HEK293T (cell line): ENCODE measurements at regions not wholly inside any gene's neighbourhood (a gene's known extent, or its start where the extent isn't known, plus 50 kb on each side); places are given as distances from the start of the nearest gene placed in this dataset.
"Not testable (repeated sequence)": the region's sequence is repeated elsewhere in the genome, so short reads cannot be mapped to it uniquely, and the experiment has no call there.

Experiments
- CTCF ChIA-PET: fragments of 350-600 bp; formaldehyde crosslinking; extraction: SDS; loops from one replicate; lab custom pipeline; 2021; ENCODE audit warnings: antibody characterized with exemption, inconsistent platforms; lab: Yijun Ruan, JAX
- POLR2A ChIA-PET: fragments of 350-600 bp; formaldehyde crosslinking; extraction: SDS; loops from one replicate; lab custom pipeline; 2020; ENCODE audit warnings: antibody characterized with exemption, inconsistent platforms; lab: Yijun Ruan, JAX
- DNase-seq: peaks from one replicate; pipeline ENCODE4 v3.0.0; 2012; ENCODE audit warnings: mixed read lengths; ENCODE audit errors: extremely low spot score
- ARNT ChIP-seq: fragments of 450-650 bp; IDR thresholded peaks from 2 replicates; pipeline ENCODE4 v1.6.1; 2017; ENCODE audit warnings: mild to moderate bottlenecking
- BHLHE40 ChIP-seq: fragments of 450-650 bp; IDR thresholded peaks from 2 replicates; pipeline ENCODE4 v1.6.1; 2016; ENCODE audit warnings: mild to moderate bottlenecking, moderate library complexity, borderline replicate concordance
- CTBP1 ChIP-seq: fragments of 450-650 bp; IDR thresholded peaks from 2 replicates; pipeline ENCODE4 v1.6.1; 2016; ENCODE audit warnings: borderline replicate concordance
- ELF4 ChIP-seq: fragments of 450-650 bp; IDR thresholded peaks from 2 replicates; pipeline ENCODE4 v1.6.1; 2017; ENCODE audit warnings: antibody characterized with exemption
- FOXA1 ChIP-seq: fragments of 450-650 bp; IDR thresholded peaks from 2 replicates; pipeline ENCODE4 v1.6.1; 2016; ENCODE audit warnings: mild to moderate bottlenecking
- FOXK2 ChIP-seq: fragments of 450-650 bp; IDR thresholded peaks from 2 replicates; pipeline ENCODE4 v1.6.1; 2016; ENCODE audit warnings: mild to moderate bottlenecking
- FOXM1 ChIP-seq: fragments of 450-650 bp; IDR thresholded peaks from 2 replicates; pipeline ENCODE4 v1.6.1; 2017; ENCODE audit warnings: mild to moderate bottlenecking, borderline replicate concordance
- HDGF ChIP-seq: fragments of 450-650 bp; IDR thresholded peaks from 2 replicates; pipeline ENCODE4 v1.6.1; 2017; ENCODE audit warnings: antibody characterized with exemption, borderline replicate concordance
- L3MBTL2 ChIP-seq: fragments of 450-650 bp; conservative IDR thresholded peaks from 2 replicates; pipeline ENCODE4 v1.6.1; 2016; ENCODE audit warnings: mild to moderate bottlenecking
- LEF1 ChIP-seq: fragments of 450-650 bp; IDR thresholded peaks from 2 replicates; pipeline ENCODE4 v1.6.1; 2017; ENCODE audit warnings: mild to moderate bottlenecking, borderline replicate concordance
- NFRKB ChIP-seq: fragments of 450-650 bp; IDR thresholded peaks from 2 replicates; pipeline ENCODE4 v1.6.1; 2016; ENCODE audit warnings: mild to moderate bottlenecking, moderate library complexity
- PKNOX1 ChIP-seq: fragments of 450-650 bp; IDR thresholded peaks from 2 replicates; pipeline ENCODE4 v1.6.1; 2016
- SP1 ChIP-seq: fragments of 450-650 bp; IDR thresholded peaks from 2 replicates; pipeline ENCODE4 v1.6.1; 2017
- SUZ12 ChIP-seq: fragments of 450-650 bp; IDR thresholded peaks from 2 replicates; pipeline ENCODE4 v1.6.1; 2016; ENCODE audit warnings: mild to moderate bottlenecking
- TARDBP ChIP-seq: fragments of 450-650 bp; IDR thresholded peaks from 2 replicates; pipeline ENCODE4 v1.6.1; 2016
- ZNF384 ChIP-seq: fragments of 450-650 bp; IDR thresholded peaks from 2 replicates; pipeline ENCODE4 v1.6.1; 2016

- CTCF ChIA-PET, result interaction anchor here (0.6 kb wide), 1 partner anchor 663 kb away, joined by 3 read pairs; no protein-coding TSS in a partner anchor
- no peak for TF ChIP-seq ARNT
- no peak for TF ChIP-seq ZNF384
- TF ChIP-seq SP1, result no peak
- TF ChIP-seq BHLHE40, result no peak
- no peak for DNase-seq
- POLR2A ChIA-PET, result no interaction called here
Observed at GRCh38 chr6:112906726-112907125, 559.6 kb downstream of the RFPL4B start.

DNA sequence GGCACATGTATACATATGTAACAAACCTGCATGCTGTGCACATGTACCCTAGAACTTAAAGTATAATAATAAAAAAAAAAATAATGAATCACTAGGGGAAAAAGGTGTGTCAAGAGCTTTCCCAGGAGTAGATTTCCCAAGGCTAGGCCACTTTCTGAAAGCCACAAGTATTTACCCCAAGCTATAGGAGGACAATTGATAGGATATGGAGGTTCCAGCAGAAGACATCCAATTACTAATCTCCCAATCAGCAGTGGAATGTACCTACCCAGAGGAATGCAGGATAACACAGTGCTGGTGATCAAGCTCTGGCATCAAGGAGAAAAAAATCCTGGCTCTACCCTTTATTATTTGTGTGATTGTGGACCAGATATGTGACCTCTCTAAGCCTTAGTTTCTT lies 562.7 kb downstream of the RFPL4B start:
- no peak for DNase-seq
- ChIA-PET POLR2A (no interaction called here), CTCF (no interaction called here)
- no peak for TF ChIP-seq ZNF384
- TF ChIP-seq SUZ12, result no peak
- no peak for TF ChIP-seq TARDBP
- no peak for TF ChIP-seq HDGF
- TF ChIP-seq SP1, result no peak
- no peak for TF ChIP-seq ARNT
- no peak for TF ChIP-seq BHLHE40
- TF ChIP-seq FOXA1, result no peak
- no peak for TF ChIP-seq ELF4
- TF ChIP-seq FOXM1, result no peak
- TF ChIP-seq PKNOX1, result no peak
- TF ChIP-seq LEF1, result no peak
- TF ChIP-seq CTBP1, result no peak
- no peak for TF ChIP-seq NFRKB
- TF ChIP-seq FOXK2, result no peak
- no peak for TF ChIP-seq L3MBTL2

DNA sequence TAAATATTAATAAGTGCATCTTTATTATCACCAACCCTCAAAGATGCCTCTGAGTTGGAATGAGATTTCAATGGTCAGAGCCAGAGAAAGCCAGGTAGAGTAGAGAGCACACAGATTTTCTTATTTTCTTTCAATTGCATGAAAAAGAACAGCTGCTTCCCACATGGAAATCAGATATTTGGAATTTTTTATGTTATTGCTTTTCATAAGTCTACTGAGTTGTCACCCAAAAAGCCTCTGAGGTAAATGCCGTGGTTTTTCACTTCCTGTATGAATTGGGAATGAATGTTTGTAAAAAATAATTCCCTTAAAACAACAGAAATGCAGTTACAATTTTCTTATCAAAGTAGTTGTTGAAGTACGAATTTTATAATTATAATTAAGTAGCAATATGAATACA lies 563.1 kb downstream of the RFPL4B start:
- ChIA-PET POLR2A (no interaction called here), CTCF (no interaction called here)
- no peak for TF ChIP-seq LEF1
- no peak for TF ChIP-seq NFRKB
- TF ChIP-seq FOXM1, result no peak
- no peak for TF ChIP-seq TARDBP
- no peak for TF ChIP-seq ARNT
- TF ChIP-seq FOXK2, result no peak
- no peak for TF ChIP-seq SP1
- TF ChIP-seq BHLHE40, result no peak
- TF ChIP-seq CTBP1, result no peak
- no peak for TF ChIP-seq FOXA1
- no peak for TF ChIP-seq L3MBTL2
- TF ChIP-seq PKNOX1, result no peak
- no peak for TF ChIP-seq ZNF384
- DNase-seq, result no peak

- TF ChIP-seq BHLHE40 (no peak), CTBP1 (no peak), PKNOX1 (no peak), LEF1 (no peak), SP1 (no peak), ELF4 (no peak), ARNT (no peak), FOXA1 (no peak), FOXM1 (no peak), HDGF (no peak)
- DNase-seq, result no peak
- ChIA-PET CTCF (no interaction called here), POLR2A (no interaction called here)
Observed at GRCh38 chr6:112911959-112912358, 564.8 kb downstream of the RFPL4B start.

DNA sequence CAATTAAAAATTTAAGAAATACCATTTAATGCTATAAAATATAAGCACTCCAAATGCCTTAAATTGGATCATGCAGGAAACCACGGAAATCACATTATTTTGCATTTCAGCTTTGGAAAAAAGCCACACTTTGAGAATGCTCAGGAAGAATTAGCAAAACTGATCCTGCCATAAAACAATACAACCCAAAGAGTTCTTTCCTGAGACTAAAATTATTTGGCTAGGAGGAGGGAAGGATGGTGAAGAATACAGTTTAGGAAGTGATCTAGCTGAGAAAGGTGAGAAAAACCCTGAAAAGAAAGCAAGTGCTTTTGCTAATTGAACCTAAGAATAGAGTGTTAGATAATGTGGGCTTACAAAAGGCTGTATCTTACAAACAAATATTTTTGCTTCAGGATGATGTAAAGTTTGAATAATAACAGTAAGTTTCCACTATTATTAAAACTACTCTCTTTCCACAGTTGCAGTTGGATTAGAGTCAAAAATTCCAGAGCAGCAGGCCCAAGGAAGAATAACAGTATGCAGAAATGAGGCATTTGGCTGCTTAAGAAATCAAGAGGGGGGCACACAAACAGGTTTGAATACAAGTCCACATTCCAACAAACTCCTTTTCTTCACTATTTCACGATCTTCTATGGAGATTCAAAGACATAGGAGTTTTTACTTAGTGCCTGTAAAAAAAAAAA lies 565.4 kb downstream of the RFPL4B start:
- ChIA-PET POLR2A (no interaction called here), CTCF (no interaction called here)
- DNase-seq, result no peak
- TF ChIP-seq TARDBP (no peak), FOXA1 (no peak), SUZ12 (no peak), FOXK2 (no peak), ARNT (no peak), LEF1 (no peak), ELF4 (no peak), PKNOX1 (no peak), L3MBTL2 (no peak)

- POLR2A ChIA-PET, CTCF ChIA-PET, DNase-seq: not testable (repeated sequence)
Observed at GRCh38 chr6:112919744-112920143, 572.6 kb downstream of the RFPL4B start.
